ENCODE measurements at regions not wholly inside any gene's neighbourhood (a gene's known extent, or its start where the extent isn't known, plus 50 kb on each side); places are given as distances from the start of the nearest gene placed in this dataset.

GRCh38 chr22:23408321-23408720, 171.8 kb downstream of the IGLL1 start:
- no peak for TF ChIP-seq POLR2AphosphoS5 (IDR thresholded peaks at IDR 0.05; ENCODE audit: low read depth, low read length)
- no peak for TF ChIP-seq TAF1 (IDR thresholded peaks at IDR 0.05; ENCODE audit: borderline replicate concordance, insufficient read depth, low read length)
- TF ChIP-seq SIN3A (IDR thresholded peaks at IDR 0.05; ENCODE audit: borderline replicate concordance, insufficient read depth, low read length) = no peak
- TF ChIP-seq REST (IDR thresholded peaks at IDR 0.05; ENCODE audit: insufficient read depth in 1 of 2, low read depth in 2 of 2, low read length in 2 of 2) = no peak
- no peak for TF ChIP-seq FOXP2 (optimal IDR thresholded peaks at IDR 0.05; ENCODE audit: borderline replicate concordance, extremely low read depth, extremely low read length, insufficient read depth)

Measured in PFSK-1 (cell line).